ENCODE measurements at regions not wholly inside any gene's neighbourhood (a gene's known extent, or its start where the extent isn't known, plus 50 kb on each side); places are given as distances from the start of the nearest gene placed in this dataset.

DNA sequence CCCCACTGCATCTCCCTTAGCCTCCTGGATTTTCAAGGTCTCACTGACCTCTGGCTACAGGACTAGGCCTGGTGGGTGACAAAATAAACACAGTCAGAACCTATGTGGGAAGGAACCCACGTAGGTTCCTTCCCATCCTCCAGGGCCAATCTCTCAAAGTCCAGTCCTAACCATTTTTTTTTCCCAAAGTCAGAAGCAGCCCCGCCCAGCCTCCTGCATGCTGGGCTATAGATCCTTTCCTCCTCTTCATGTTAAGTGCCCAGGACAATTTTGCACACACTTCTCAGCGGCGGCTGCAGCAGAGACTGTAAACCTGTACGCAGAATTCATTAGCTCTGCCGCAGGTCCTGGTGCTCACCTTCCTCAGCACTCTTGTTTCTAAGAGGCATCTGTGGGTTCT lies 285.8 kb downstream of the NPIPA8 start:
- DNase-seq, result no peak

DNA sequence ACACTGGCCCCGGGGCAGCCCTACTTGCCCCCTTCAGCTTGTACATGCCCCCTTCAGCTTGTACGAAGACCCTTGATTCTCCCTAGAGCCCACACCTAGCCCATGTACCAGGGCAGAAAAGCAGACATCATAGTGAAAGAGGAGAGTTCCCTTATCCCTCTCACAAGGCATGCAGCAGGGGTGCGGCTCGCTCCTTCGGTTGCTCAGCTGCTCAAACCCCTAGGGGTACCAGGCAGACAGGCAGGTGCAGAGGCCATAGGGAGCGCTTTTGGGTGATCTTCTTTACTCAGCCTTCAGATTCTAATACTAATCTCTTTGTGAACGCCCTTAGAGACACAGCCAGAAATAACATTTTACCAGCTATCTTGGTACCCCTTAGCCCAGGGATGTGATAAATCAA lies 286.3 kb downstream of the NPIPA8 start:
- no peak for DNase-seq

- DNase-seq, result no peak
Observed at GRCh38 chr16:18049547-18050133, 286.9 kb downstream of the NPIPA8 start.

- no peak for DNase-seq
Observed at GRCh38 chr16:18048853-18049546, 287.5 kb downstream of the NPIPA8 start.

DNA sequence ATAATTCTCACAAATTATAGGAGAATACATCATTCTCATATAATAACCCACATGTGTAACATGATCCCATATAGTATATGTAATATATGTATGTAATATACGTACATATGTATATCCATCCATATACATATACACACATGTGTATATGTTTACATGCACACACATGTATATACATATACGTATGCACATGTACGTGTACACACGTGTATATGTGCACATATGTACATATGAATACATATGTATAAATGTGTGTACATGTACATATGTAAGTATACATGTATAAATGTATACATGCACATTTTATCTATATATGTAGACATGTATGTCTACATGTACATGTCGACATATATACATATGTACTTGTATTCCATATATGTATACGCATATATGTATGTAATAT lies 288.8 kb downstream of the NPIPA8 start:
- no peak for DNase-seq

GRCh38 chr16:18045356-18045755 lies 291.2 kb downstream of the NPIPA8 start:
- no peak for DNase-seq

- no peak for DNase-seq
Observed at GRCh38 chr16:18041864-18042834, 294.4 kb downstream of the NPIPA8 start.

DNA sequence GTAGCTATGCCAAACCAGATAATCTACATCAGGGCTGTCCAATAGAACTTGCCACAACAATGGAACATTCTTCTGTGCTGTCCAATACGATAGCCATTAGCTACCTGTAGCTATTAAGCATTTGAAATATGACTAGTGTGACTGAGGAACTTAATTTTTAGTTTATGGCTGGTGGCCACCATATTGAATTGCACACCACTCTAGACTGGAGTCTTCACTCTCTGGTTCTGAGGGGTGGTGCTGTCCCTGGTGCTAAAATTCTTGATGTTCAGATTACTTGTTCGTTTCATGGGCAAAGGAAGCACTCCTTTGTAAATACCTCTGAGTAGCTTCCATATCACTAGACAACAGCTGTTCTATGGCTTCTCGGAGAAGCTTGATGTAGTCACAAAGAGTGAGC lies 296.6 kb downstream of the NPIPA8 start:
- no peak for DNase-seq

GRCh38 chr16:18037051-18037450 lies 299.5 kb downstream of the NPIPA8 start:
- no peak for DNase-seq

- DNase-seq, result peak; percentile 44
Observed at GRCh38 chr16:18024611-18025010, 311.9 kb downstream of the NPIPA8 start.

- peak; percentile 66 for DNase-seq
Observed at GRCh38 chr16:18018376-18018775, 318.2 kb downstream of the NPIPA8 start.

DNA sequence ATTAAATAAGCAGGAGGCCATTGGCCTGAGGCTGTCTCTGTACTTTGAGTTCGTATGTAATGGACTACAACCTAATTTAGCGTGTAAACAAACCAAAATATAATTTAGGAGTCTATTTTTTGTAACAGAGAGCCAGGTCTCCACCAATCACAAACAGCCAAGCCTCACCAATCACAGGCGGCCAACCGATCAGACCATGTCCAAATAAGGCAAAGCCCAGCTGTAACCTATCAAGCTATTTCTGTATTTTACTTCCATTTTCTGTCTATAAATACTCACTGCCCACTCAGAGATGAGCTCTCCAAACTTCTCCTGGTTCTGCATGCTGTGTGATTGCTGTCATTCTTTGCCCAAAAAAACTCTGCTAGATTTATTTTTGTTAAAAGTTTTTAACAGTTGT lies 322.7 kb downstream of the NPIPA8 start:
- no peak for DNase-seq

DNA sequence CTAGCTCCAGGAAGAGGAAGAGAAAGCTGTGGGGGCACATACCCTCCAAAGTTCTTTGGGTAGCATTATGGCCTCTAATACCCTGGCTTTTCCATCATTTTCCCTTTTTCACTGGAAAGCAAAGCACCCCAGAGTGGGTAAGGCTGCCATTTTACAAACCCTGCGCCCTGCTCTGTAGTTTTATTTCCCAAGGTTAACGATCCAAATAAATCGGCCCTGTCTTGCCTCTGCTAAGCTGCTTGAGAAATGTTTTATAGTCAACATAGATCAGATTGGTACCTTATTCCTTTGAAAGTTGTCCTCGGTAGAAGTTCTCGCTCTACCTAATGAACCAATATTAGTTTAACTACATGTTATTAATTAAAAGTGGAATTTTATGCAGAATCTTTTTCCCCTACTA lies 328.2 kb downstream of the NPIPA8 start:
- no peak for DNase-seq

- no peak for DNase-seq
Observed at GRCh38 chr16:18003033-18003432, 333.5 kb downstream of the NPIPA8 start.

DNA sequence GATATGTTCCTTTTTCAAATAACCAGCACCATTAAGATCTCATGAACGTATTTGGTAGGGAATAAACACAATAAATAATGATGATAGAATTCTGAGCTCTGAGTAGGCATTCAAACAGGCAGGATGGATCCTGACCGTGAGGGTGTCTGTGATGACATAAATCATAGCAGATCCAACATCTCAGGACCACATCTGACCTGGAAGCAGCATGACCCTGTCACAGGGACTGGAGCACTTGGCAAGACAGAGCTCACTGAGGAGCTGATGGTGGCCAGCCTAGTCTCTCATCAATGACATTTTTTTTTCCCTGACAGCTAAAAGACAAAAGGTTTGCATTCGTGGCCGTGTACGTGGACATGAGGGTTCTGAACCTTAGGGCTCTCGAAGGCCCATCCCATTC lies 337.5 kb downstream of the NPIPA8 start:
- no peak for DNase-seq

- no peak for DNase-seq
Observed at GRCh38 chr16:17998550-17998949, 338.0 kb downstream of the NPIPA8 start.

- DNase-seq, result no peak
Observed at GRCh38 chr16:17994027-17994426, 342.5 kb downstream of the NPIPA8 start.

DNA sequence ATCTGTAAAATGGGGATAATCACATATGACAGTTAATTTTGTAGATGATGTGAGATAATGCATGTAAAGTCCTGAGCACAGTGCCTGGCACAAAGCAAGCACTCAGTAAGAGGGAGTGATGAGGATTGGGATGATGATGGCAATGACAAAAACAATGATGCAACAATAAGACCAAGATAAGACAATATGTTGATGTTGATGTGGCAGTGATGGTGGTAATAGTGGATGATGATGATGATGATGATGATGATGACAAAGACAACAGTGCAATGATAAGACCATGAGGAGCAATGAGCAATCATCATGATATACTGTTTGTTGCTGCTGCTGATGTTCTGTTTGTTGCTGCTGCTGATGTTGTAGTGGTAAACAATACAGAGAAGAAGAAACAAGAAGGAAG lies 344.1 kb downstream of the NPIPA8 start:
- DNase-seq, result no peak

DNA sequence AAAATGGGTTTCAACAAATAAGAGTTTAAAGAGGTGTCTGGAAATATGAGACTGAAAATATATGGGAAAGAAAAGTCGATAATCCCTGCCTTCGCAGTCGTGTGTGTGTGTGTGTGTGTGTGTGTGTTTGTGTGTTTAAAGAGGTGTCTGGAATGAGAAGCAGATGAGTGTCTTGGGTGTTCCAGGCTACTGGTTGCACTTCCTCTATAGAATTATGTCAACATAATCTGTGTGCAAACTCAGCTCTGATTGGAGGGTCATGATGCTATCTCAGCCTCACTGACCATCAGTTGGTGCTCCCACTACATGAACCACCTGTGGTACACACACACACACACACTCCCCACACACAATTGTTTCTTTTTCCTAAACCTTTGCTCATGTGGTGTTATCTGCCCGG lies 347.3 kb downstream of the NPIPA8 start:
- no peak for DNase-seq

DNA sequence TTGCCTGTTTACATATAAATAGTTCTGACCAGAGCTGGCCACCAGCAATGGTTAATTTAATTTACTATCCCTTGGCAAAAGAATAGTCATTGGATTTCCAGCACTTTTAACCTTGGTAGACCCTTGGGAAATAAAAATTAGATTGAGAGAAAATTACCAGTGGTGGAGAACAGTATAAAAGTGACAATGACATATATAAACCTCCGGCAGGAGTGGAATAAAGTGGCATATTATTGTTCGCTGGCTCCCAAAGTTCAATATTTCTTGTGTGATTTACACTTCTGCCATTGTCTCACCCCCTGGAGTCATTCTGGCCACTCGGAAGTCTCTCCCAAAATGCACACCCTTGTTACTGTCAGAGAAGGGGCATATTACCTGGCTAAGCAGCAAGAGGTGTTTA lies 347.7 kb downstream of the NPIPA8 start:
- DNase-seq, result no peak

GRCh38 chr16:17986991-17987390 lies 349.5 kb downstream of the NPIPA8 start:
- no peak for DNase-seq

DNA sequence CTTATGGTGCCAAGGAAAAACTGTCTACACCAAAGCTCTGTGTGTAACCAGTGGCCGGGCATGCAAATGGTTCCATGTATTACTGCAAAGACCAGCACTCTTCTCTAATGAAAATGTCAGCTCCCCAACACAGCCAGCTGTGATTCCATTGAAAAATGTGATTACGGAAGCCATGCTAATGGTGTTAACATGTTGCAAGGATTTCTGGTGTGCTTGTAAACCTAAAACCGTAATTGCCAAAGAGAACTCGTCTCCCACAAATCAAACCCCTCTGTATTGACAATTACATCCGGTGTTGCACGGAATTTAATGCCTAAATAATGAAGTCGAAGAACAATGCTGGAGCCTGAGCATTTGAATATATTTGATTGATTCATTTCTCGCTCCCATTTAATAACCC lies 351.7 kb downstream of the NPIPA8 start:
- no peak for DNase-seq

DNA sequence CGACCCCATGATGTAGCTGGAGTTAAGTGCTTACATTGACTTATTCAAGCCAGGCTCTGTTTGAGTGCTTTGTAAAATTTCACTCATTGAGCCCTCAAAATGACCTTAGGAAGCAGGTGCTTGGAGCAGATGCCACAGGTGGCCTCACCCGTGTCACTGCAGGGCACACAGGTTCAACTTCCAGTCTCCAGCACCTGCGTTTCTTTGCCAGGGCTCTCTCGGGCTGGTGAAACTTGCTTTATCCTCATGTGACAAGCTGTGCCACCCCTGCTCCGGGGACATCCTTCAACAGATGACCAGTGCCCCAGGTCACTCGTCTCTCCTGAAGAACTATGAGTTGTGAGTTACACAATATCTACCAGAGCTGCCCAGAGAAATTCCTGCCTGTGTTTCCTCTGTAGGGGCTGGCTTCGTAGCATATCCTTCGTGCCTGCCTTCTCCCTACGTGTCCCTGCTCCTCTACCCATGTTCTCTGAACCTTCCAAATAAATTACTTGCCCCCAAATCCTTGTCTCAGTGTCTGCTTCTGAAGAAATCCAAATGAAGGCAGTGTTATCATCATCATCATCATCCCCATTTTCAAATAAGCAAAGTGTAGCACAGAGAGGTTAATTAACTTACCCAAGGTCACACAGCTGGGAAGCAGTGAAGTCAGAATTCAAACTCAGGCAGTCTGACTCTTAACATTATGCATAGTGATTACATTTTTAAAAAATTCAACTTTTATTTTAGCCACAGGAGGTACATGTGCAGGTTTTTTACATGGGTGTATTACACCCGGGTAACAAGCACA lies 352.5 kb downstream of the NPIPA8 start:
- no peak for DNase-seq
